BJ (cell line): ENCODE measurements at regions not wholly inside any gene's neighbourhood (a gene's known extent, or its start where the extent isn't known, plus 50 kb on each side); places are given as distances from the start of the nearest gene placed in this dataset.

ENCODE experiments used
- CTCF ChIA-PET: fragments of 350-600 bp; formaldehyde crosslinking; extraction: SDS; loops from one replicate; lab custom pipeline; 2021; ENCODE audit warnings: antibody characterized with exemption, inconsistent platforms; lab: Yijun Ruan, JAX
- POLR2A ChIA-PET: fragments of 300-600 bp; sonication (Branson Sonifier 250); formaldehyde crosslinking; extraction: SDS; loops from one replicate; lab custom pipeline; 2021; ENCODE audit warnings: antibody characterized with exemption; lab: Charles Lee
- DNase-seq: peaks from one replicate; pipeline ENCODE4 v3.0.0-alpha.2; 2011; ENCODE audit warnings: low read depth
- H3K27me3 ChIP-seq: 2 replicates; pipeline ENCODE4 v1.6.0; 2011; ENCODE audit warnings: low read length; ENCODE audit not compliant: control insufficient read depth, insufficient read depth
- H3K36me3 ChIP-seq: 2 replicates; pipeline ENCODE4 v1.5.1; 2011; ENCODE audit warnings: low read length; ENCODE audit not compliant: control insufficient read depth, insufficient read depth
- H3K4me3 ChIP-seq: 2 replicates; pipeline ENCODE4 v1.5.1; 2011; ENCODE audit warnings: low read depth, mild to moderate bottlenecking, control low read depth, low read length
- TF ChIP-seq, protein P1 (sequence below): IDR thresholded peaks from 2 replicates; pipeline ENCODE4 v1.5.1; 2011; ENCODE audit warnings: low read depth, mild to moderate bottlenecking, control low read depth, inconsistent platforms, low read length, moderate library complexity; ENCODE audit not compliant: insufficient read depth

DNA sequence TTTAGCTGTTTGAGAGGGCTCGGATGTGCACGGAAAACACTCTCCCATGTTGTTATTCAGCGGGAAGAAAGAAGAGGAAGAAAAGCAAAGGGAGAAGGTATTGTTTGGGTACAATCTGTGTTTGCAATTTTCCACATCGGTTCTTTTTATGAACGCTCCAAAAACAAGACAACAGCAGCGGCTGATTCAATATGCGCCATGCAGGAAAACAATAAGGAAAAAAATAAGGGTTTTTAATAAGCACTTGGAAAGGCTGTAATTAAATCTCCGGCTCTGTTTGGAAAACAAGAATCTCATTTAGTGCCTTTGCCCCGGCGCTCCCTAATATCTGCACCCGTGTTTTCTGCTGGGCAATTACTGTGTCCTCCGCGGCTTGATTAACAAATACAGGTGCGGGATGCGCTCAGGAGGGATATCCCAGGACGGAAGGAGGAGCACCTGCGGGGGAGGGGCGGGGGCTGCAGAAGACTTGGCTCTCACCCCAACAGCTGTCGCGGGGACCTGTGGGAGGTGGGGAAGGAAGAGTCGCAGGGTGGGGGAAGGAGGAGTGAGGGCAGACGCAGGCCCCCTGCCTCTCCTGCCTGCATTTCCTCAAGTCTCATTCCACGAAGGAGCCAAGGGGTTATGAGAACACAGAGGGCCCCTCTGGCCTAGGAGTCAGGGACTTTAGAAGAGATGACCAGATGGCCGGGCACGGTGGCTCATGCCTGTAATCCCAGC lies 181.5 kb upstream of the PODXL start:
- no peak for DNase-seq
- Histone ChIP-seq H3K36me3 (no peaks in the 10 kb centered on the region), H3K27me3 (0 out of 2 replicates have a peak, but pooled peaks cover 2% of the 10 kb centered on the region), H3K4me3 (no peak overlapping the region)
- TF ChIP-seq, protein P1, sequence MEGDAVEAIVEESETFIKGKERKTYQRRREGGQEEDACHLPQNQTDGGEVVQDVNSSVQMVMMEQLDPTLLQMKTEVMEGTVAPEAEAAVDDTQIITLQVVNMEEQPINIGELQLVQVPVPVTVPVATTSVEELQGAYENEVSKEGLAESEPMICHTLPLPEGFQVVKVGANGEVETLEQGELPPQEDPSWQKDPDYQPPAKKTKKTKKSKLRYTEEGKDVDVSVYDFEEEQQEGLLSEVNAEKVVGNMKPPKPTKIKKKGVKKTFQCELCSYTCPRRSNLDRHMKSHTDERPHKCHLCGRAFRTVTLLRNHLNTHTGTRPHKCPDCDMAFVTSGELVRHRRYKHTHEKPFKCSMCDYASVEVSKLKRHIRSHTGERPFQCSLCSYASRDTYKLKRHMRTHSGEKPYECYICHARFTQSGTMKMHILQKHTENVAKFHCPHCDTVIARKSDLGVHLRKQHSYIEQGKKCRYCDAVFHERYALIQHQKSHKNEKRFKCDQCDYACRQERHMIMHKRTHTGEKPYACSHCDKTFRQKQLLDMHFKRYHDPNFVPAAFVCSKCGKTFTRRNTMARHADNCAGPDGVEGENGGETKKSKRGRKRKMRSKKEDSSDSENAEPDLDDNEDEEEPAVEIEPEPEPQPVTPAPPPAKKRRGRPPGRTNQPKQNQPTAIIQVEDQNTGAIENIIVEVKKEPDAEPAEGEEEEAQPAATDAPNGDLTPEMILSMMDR, result no peak
- ChIA-PET POLR2A (no interaction called here), CTCF (no interaction called here)

DNA sequence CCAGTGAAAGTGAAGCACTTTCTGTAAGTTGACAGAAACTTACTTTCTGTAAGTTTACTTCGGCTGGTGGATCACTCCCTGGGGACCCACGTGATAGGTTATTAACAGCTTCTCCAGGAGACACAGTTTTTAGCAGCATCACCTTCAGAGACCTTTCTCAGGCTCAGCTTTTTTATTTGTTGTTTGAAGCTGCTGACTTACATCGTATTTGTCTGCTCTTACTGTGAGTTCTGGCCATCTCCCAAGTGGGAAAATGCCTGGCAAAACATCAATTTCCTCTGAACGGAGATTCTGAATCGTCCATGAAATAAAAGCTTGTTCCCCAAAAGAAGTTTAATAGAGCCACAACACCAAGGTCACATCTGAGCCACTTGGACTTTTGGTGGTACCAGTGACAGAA lies 178.7 kb upstream of the PODXL start:
- DNase-seq, result no peak
- TF ChIP-seq, protein P1, result no peak
- Histone ChIP-seq H3K4me3 (no peak overlapping the region), H3K27me3 (0 out of 2 replicates have a peak, but pooled peaks cover 2% of the 10 kb centered on the region), H3K36me3 (no peaks in the 10 kb centered on the region)
- ChIA-PET POLR2A (no interaction called here), CTCF (no interaction called here)

DNA sequence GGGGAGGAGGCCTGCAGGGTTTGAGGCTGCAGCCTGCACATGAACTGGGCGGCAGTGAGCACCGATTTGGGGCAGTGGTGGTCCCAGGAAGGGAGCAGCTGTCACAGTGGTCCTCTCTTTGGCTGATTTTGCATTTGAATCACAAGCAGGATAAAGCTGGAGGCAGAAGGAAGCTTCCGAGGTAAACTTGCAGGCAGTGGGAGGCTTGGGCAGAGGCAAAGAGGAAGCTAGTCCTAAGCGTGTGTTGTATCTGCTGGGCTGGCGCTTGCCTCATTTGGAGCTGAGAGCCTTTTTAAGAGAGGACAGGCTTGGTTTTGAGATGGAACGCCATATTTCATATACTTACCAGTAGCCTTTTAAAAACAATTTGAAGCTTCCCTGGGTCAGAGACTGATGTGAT lies 177.2 kb upstream of the PODXL start:
- ChIA-PET CTCF (interaction anchor here (0.8 kb wide), 1 partner anchor 44 kb away, joined by 4 read pairs; no protein-coding TSS in a partner anchor), POLR2A (no interaction called here)
- TF ChIP-seq, protein P1, result no peak
- Histone ChIP-seq H3K36me3 (no peaks in the 10 kb centered on the region), H3K27me3 (0 out of 2 replicates have a peak, but pooled peaks cover 2% of the 10 kb centered on the region), H3K4me3 (no peak overlapping the region)
- no peak for DNase-seq

DNA sequence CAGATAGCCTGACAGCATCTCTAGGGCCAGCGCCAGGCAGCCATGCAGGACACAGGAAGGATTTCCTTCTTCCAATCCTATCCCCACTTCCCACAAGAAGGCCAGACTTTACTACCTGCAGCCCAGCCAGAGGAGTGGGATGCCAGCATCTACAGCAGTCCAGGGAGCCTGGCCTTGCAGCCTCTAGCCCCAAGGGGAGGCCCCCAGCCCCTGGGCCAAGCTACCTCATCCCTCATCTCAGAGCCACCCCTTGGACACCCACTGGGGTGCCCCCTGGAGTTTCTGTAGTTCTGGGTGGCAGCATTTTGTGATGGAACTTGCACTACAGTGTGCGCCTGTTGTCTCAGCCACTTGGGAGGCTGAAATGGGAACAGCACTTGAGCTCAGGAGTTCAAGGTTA lies 170.8 kb upstream of the PODXL start:
- H3K4me3 ChIP-seq, result no peak overlapping the region
- TF ChIP-seq, protein P1, result no peak
- DNase-seq, result no peak
- no peaks in the 10 kb centered on the region for H3K36me3 ChIP-seq
- no peaks in the 10 kb centered on the region for H3K27me3 ChIP-seq
- CTCF ChIA-PET, result no interaction called here
- POLR2A ChIA-PET, result no interaction called here

DNA sequence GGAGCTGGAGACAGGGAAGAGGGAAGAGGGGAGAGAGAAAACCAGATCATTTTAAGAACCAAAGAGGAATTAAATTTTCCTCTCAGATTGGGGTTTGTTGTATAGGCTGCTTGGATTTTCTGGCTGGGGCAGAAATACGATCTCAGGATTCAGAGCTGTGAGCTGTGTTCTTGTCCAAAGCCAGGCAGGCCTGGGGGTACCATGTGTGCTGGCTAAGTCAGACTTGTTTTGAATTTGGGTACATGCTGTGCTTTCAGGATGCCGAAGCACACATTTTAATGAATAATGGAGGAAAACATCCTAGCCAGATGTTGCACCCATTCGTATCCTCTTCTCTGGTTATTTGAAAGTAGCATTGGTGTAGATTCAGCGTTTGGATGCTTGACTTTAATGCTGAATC lies 170.3 kb upstream of the PODXL start:
- Histone ChIP-seq H3K27me3 (no peaks in the 10 kb centered on the region), H3K36me3 (no peaks in the 10 kb centered on the region), H3K4me3 (no peak overlapping the region)
- POLR2A ChIA-PET, result no interaction called here
- TF ChIP-seq, protein P1, result no peak
- no peak for DNase-seq
- CTCF ChIA-PET, result no interaction called here
